Sigmoid colon (tissue), 6 donors: ENCODE measurements at regions not wholly inside any gene's neighbourhood (a gene's known extent, or its start where the extent isn't known, plus 50 kb on each side); places are given as distances from the start of the nearest gene placed in this dataset.

Experiments used
- DNase-seq: peaks from one replicate; pipeline ENCODE4 v3.0.0-alpha.2; 2019
- H3K27ac ChIP-seq, 4 donors: fragments of 200-600 bp; sonication (generic); one replicate each; pipeline ENCODE4 v1.5.1; 2016 to 2019; ENCODE audit warnings: mild to moderate bottlenecking in 1 of 4
- H3K27me3 ChIP-seq, 3 donors: fragments of 200-600 bp; sonication (generic); one replicate each; pipeline ENCODE4 v1.5.1; 2019; ENCODE audit warnings: mild to moderate bottlenecking in 1 of 3
- H3K36me3 ChIP-seq, 4 donors: fragments of 200-600 bp; sonication (generic); one replicate each; pipeline ENCODE4 v1.5.1; 2016 to 2019
- H3K4me1 ChIP-seq, 4 donors: fragments of 200-600 bp; sonication (generic); one replicate each; pipeline ENCODE4 v1.5.1; 2017 to 2019
- H3K4me3 ChIP-seq, 4 donors: fragments of 200-600 bp; sonication (generic); one replicate each; pipeline ENCODE4 v1.5.1; 2017 to 2019; ENCODE audit warnings: mild to moderate bottlenecking in 2 of 4, moderate library complexity in 1 of 4
- H3K9me3 ChIP-seq, 4 donors: fragments of 200-600 bp in 3 of 4; sonication (generic) in 3 of 4; one replicate each; pipeline versions ENCODE4 v1.5.1 to v1.6.1; 2013 to 2019
- EP300 ChIP-seq, 4 donors: sonication (generic); formaldehyde crosslinking; IDR thresholded peaks; one replicate each; pipeline ENCODE4 v1.6.1; 2017; ENCODE audit warnings: antibody characterized with exemption in 4 of 4
- POLR2A ChIP-seq, 2 donors: fragments of 450-650 bp; IDR thresholded peaks; one replicate each; pipeline ENCODE4 v1.6.1; 2016; ENCODE audit warnings: antibody characterized with exemption in 2 of 2, mild to moderate bottlenecking in 2 of 2, moderate library complexity in 2 of 2
- POLR2AphosphoS5 ChIP-seq, 4 donors: sonication (generic); formaldehyde crosslinking; IDR thresholded peaks; one replicate each; pipeline ENCODE4 v1.6.1; 2017; ENCODE audit warnings: antibody characterized with exemption in 4 of 4
- WGBS, 2 donors: extraction: QIAGEN DNeasy Blood & Tissue Kit; methylation state at CpG; one replicate each; pipeline ENCODE4 v1.1.7; 2013; 5-methylcytosine and 5-hydroxymethylcytosine counted together
- intact Hi-C: fragments of 100-400 bp; cut with DNase I; formaldehyde crosslinking; loops from one replicate; pipeline ENCODE4 v1.15.1; 2023
- TF ChIP-seq, protein P1 (sequence below), 4 experiments: fragments of 450-650 bp in 3 of 4; fragments of 200-600 bp in 1 of 4; IDR thresholded peaks; one replicate each; pipeline ENCODE4 v1.5.1; 2016 to 2019; ENCODE audit warnings: antibody characterized with exemption in 4 of 4, mild to moderate bottlenecking in 3 of 4, moderate library complexity in 2 of 4
- donor health status: healthy with polysubstance abuse.
- donor health status: healthy.

DNA sequence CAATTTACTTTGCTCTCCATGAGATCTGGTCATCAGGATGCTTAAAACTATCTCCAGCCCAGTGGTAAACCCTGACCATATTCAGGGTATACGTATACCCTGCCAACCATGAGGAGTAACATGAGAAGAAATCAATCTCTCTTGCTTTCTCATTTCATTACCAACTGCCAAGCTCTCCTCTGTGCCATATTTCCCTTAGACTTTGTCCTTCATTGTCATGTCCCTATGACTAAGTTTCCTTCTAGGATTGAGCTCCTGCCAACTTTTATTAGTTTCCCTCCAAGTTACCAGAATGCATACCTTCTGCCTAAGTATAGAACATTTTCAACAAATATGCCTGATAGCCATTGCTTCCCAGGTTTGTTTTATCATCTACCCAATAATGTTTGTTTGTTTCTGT lies 1113.9 kb upstream of the B3GALT2 start:
- no peaks in the 10 kb centered on the region for H3K9me3 ChIP-seq
- WGBS, 2 donors: 62 to 70% methylated on average over 1 of the region's 1 CpG
- H3K4me3 ChIP-seq: no peak overlapping the region
- H3K4me1 ChIP-seq: no peaks in the 10 kb centered on the region
- DNase-seq: no peak
- no peaks in the 10 kb centered on the region for H3K27me3 ChIP-seq
- no peaks in the 10 kb centered on the region for H3K36me3 ChIP-seq
- intact Hi-C loops: no loop called here
- no peak overlapping the region for H3K27ac ChIP-seq
- no peak for TF ChIP-seq POLR2A (IDR thresholded peaks at IDR 0.05)
- TF ChIP-seq, protein P1, sequence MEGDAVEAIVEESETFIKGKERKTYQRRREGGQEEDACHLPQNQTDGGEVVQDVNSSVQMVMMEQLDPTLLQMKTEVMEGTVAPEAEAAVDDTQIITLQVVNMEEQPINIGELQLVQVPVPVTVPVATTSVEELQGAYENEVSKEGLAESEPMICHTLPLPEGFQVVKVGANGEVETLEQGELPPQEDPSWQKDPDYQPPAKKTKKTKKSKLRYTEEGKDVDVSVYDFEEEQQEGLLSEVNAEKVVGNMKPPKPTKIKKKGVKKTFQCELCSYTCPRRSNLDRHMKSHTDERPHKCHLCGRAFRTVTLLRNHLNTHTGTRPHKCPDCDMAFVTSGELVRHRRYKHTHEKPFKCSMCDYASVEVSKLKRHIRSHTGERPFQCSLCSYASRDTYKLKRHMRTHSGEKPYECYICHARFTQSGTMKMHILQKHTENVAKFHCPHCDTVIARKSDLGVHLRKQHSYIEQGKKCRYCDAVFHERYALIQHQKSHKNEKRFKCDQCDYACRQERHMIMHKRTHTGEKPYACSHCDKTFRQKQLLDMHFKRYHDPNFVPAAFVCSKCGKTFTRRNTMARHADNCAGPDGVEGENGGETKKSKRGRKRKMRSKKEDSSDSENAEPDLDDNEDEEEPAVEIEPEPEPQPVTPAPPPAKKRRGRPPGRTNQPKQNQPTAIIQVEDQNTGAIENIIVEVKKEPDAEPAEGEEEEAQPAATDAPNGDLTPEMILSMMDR (IDR thresholded peaks at IDR 0.05): no peak
- TF ChIP-seq EP300 (IDR thresholded peaks at IDR 0.05): no peak
- no peak for TF ChIP-seq POLR2AphosphoS5 (IDR thresholded peaks at IDR 0.05)

DNA sequence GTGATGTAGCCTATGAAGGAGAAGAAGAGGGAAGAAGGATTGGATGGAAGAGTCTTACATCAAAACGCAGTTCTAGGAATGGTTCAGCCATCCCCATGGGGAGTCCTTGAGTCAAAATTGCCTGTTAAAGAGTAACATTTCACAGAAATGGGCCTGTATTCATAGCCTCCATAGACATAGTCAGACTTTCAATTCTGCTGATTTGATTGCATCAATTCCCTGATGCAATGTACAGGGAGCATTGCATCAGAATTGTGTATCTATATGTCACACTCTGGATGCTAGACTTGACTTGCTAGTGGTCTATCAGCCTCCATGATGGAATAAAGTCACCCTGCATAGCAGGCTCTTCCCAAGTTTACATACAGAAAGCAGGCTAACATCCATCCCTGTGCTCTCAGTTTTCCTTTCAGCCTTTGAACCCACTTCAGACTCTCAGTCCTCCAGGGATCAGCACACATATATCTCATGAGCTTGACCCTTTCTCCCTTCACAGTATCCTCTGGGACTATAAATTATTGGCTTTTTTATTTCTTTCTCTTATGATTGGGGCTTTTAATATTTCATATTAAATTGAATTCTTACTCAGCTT lies 1111.7 kb upstream of the B3GALT2 start:
- H3K4me1 ChIP-seq: no peaks in the 10 kb centered on the region
- no peaks in the 10 kb centered on the region for H3K27me3 ChIP-seq
- TF ChIP-seq POLR2AphosphoS5 (IDR thresholded peaks at IDR 0.05) (no peak), EP300 (IDR thresholded peaks at IDR 0.05) (no peak), POLR2A (IDR thresholded peaks at IDR 0.05) (no peak)
- TF ChIP-seq, protein P1 (IDR thresholded peaks at IDR 0.05): no peak
- WGBS, 2 donors: 98% methylated on average over 1 of the region's 1 CpG
- intact Hi-C loops: loop anchor here (10.0 kb wide), 1 partner anchor 1113 kb away; the partner anchor contains the start of gene B3GALT2
- no peak overlapping the region for H3K27ac ChIP-seq
- DNase-seq: no peak
- no peaks in the 10 kb centered on the region for H3K36me3 ChIP-seq
- H3K9me3 ChIP-seq: no peaks in the 10 kb centered on the region
- no peak overlapping the region for H3K4me3 ChIP-seq

DNA sequence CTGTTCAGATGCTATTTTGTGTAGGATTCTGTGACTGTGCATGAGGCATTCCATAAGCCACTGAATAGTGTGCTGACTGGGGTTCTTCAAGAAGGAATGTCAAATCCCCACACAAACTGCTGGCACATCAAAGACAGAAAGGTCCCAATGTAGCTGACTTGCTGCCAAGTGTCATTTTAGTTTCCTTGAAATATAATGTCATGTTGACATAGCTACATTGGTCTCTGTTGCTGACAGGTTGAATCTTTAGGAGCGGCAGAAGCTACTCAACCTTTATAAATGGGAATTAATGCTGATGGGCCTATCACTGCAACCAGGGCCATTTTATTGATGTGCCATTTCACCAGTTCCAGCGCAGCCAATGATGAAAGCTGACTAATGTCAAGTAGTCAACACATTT lies 1110.7 kb upstream of the B3GALT2 start:
- DNase-seq: no peak
- intact Hi-C loops: loop anchor here (10.0 kb wide), 1 partner anchor 1112 kb away; the partner anchor contains the start of gene B3GALT2
- Histone ChIP-seq H3K27ac (no peak overlapping the region), H3K27me3 (no peaks in the 10 kb centered on the region), H3K36me3 (no peaks in the 10 kb centered on the region), H3K4me1 (no peaks in the 10 kb centered on the region), H3K4me3 (no peak overlapping the region), H3K9me3 (no peaks in the 10 kb centered on the region)
- TF ChIP-seq, protein P1 (IDR thresholded peaks at IDR 0.05): no peak
- no peak for TF ChIP-seq POLR2AphosphoS5 (IDR thresholded peaks at IDR 0.05)
- TF ChIP-seq EP300 (IDR thresholded peaks at IDR 0.05): no peak
- no peak for TF ChIP-seq POLR2A (IDR thresholded peaks at IDR 0.05)
- WGBS, 2 donors: 92 to 97% methylated on average over 2 of the region's 2 CpGs

DNA sequence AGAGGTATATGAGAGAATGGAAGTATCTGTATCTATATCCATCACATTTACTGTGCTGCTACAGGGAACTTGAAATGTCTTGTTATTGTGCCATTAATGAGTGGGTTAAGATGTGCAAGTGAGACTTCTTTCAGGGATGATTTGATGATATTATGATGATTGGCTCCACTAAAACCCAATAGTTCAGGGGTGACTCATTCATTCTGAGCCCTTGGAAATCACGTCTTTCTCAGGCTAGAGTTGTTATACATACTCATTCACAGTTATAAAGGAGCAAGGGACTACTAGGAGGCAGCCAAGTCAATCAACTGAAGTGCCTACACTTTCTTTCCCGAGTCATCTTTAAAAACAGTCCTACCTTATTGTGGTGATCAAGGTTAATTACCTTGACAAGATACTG lies 1109.8 kb upstream of the B3GALT2 start:
- no peaks in the 10 kb centered on the region for H3K4me1 ChIP-seq
- WGBS, 2 donors: 70 to 73% methylated on average over 2 of the region's 2 CpGs
- intact Hi-C loops: loop anchor here (10.0 kb wide), 1 partner anchor 1111 kb away; the partner anchor contains the start of gene B3GALT2
- H3K9me3 ChIP-seq: no peaks in the 10 kb centered on the region
- no peak for TF ChIP-seq POLR2A (IDR thresholded peaks at IDR 0.05)
- TF ChIP-seq EP300 (IDR thresholded peaks at IDR 0.05): no peak
- no peak for TF ChIP-seq POLR2AphosphoS5 (IDR thresholded peaks at IDR 0.05)
- TF ChIP-seq, protein P1 (IDR thresholded peaks at IDR 0.05): no peak
- H3K27me3 ChIP-seq: no peaks in the 10 kb centered on the region
- H3K36me3 ChIP-seq: no peaks in the 10 kb centered on the region
- H3K4me3 ChIP-seq: no peak overlapping the region
- no peak for DNase-seq
- H3K27ac ChIP-seq: no peak overlapping the region

DNA sequence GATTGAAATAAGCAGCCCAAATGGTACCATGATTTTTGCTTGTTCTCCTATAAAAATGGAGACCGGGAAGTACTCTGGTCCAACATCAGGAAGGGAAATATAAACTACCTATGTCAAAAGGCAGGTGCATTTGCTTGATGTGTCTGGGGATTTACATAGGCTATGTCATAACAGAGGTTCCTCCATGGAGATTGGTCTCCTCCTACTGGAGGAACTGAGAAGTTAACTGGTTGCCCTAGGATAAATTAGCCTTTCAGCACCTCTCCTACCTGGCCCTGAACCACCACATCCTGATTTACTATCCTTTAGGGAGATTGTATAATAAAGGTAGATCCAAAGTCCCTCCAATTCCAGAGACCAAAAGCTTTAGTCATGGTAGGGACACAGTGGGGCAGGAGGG lies 1109.3 kb upstream of the B3GALT2 start:
- Histone ChIP-seq H3K36me3 (no peaks in the 10 kb centered on the region), H3K27ac (no peak overlapping the region), H3K27me3 (no peaks in the 10 kb centered on the region), H3K4me1 (no peaks in the 10 kb centered on the region), H3K9me3 (no peaks in the 10 kb centered on the region), H3K4me3 (no peak overlapping the region)
- TF ChIP-seq, protein P1 (IDR thresholded peaks at IDR 0.05): peak; percentile 27 to 66 (median 46)
- TF ChIP-seq POLR2AphosphoS5 (IDR thresholded peaks at IDR 0.05): no peak
- DNase-seq: no peak
- intact Hi-C loops: loop anchor here (10.0 kb wide), 1 partner anchor 1111 kb away; the partner anchor contains the start of gene B3GALT2
- WGBS, 2 donors: 9 to 15% methylated on average over 1 of the region's 1 CpG
